ENCODE measurements at regions not wholly inside any gene's neighbourhood (a gene's known extent, or its start where the extent isn't known, plus 50 kb on each side); places are given as distances from the start of the nearest gene placed in this dataset.

DNA sequence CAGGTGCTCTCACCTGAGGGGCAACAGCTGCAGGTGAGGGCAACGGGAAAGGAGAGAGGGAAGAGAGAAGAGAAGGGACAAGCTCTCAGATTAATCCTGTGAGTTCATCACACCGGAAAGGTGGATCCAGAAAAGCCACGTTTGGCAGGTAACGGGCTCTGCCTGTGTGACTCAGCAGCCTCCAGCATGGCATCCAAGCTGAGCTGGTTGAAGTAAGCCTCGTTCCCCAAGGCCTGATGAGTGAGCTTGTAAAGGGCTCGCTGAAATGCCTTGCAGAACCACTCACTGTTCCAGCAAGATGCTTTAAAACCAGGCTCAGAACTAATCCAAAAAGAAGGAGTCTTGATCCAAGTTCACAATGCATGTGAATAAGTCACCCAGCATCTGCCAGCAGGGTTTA lies 206.9 kb upstream of the TMEM45B start:
- intact Hi-C loops (cut with micrococcal nuclease) (no loop called here), in situ Hi-C loops (cut with MboI) (no loop called here)
- no peak for TF ChIP-seq HOXB6 (CRISPR knock-in tag; IDR thresholded peaks at IDR 0.05; ENCODE audit: borderline replicate concordance)
- no peak for TF ChIP-seq SIRT6 (IDR thresholded peaks at IDR 0.05; ENCODE audit: low read depth, low read length)
- TF ChIP-seq ZNF23 (CRISPR knock-in tag; IDR thresholded peaks at IDR 0.05) = no peak
- TF ChIP-seq TRIM24 (IDR thresholded peaks at IDR 0.05) = no peak
- CTCF ChIA-PET (ENCODE audit: low intra/inter-chr PET ratio) = interaction anchor here (0.6 kb wide), 1 partner anchor 244 kb away, joined by 3 read pairs; no protein-coding TSS in a partner anchor
- H3K27me3 ChIP-seq (ENCODE audit: control insufficient read depth in 2 of 2, insufficient read depth in 2 of 2, low read length in 2 of 2) = no peaks in the 10 kb centered on the region
- H2AFZ ChIP-seq (ENCODE audit: low read depth, low read length) = no peak overlapping the region
- no peaks in the 10 kb centered on the region for H4K20me1 ChIP-seq (replicated peaks; ENCODE audit: control insufficient read depth, insufficient read depth, low read length)
- BruUV-seq (replicated peaks) = no TSS peak
- H3K9ac ChIP-seq (ENCODE audit: insufficient read depth in 1 of 2, low read depth in 2 of 2, low read length in 2 of 2) = no peak overlapping the region
- H3K9me3 ChIP-seq (replicated peaks; ENCODE audit: control insufficient read depth, insufficient read depth, low read depth, low read length) = no peaks in the 10 kb centered on the region
- no peak overlapping the region for H3K4me2 ChIP-seq (ENCODE audit: insufficient read depth, low read length)
- no peaks in the 10 kb centered on the region for H3K79me2 ChIP-seq (ENCODE audit: control insufficient read depth, insufficient read depth, low read length)
- no peak for ATAC-seq
- no peak for FAIRE-seq
- POLR2A ChIA-PET = no interaction called here
- no peak for DNase-seq (ENCODE audit: extremely low read depth in 1 of 4, low spot score in 3 of 4)
- H3K9me1 ChIP-seq (ENCODE audit: control insufficient read depth, insufficient read depth, low read length) = no peaks in the 10 kb centered on the region
- H3K4me3 ChIP-seq = no peak overlapping the region
- 4% methylated on average over 6 of the region's 6 CpGs for WGBS (ENCODE audit: insufficient coverage, low coverage, missing lambda C conversion rate)
- no peaks in the 10 kb centered on the region for H3K36me3 ChIP-seq (ENCODE audit: control insufficient read depth, insufficient read depth, low read length)
- H3K4me1 ChIP-seq (replicated peaks in 1 of 2; ENCODE audit: control insufficient read depth in 2 of 2, insufficient read depth in 2 of 2, low read length in 2 of 2) = peaks cover 4 to 12% of the 10 kb centered on the region in 2 experiments; a peak in 3 of 5 replicates
- H3K27ac ChIP-seq (ENCODE audit: extremely low read depth, low read depth, low read length) = no peak overlapping the region

DNA sequence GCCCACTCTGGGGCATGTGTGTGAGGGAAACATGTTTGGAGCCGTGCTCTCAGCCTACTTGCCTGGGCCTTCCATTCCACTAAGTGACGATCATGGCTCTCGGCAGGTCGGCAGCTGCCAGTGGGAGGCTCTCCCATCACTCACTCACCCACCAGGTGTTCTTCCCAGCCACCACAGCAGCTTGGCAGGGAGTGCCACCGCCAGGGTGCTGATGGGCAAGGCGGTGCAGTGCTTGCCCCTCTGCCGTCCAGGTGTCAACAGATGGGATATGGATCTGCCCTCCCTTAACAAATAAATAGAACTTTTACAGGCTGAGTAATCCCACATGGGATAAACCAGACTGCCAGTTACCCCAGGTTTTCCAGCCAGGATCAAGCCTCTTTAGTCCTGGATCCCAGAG lies 205.5 kb upstream of the TMEM45B start:
- Histone ChIP-seq H3K79me2 (ENCODE audit: control insufficient read depth, insufficient read depth, low read length) (no peaks in the 10 kb centered on the region), H2AFZ (ENCODE audit: low read depth, low read length) (no peak overlapping the region), H3K27ac (ENCODE audit: extremely low read depth, low read depth, low read length) (no peak overlapping the region), H3K27me3 (ENCODE audit: control insufficient read depth in 2 of 2, insufficient read depth in 2 of 2, low read length in 2 of 2) (no peaks in the 10 kb centered on the region), H3K4me3 (no peak overlapping the region), H3K9ac (ENCODE audit: insufficient read depth in 1 of 2, low read depth in 2 of 2, low read length in 2 of 2) (no peak overlapping the region), H3K9me3 (replicated peaks; ENCODE audit: control insufficient read depth, insufficient read depth, low read depth, low read length) (no peaks in the 10 kb centered on the region), H3K36me3 (ENCODE audit: control insufficient read depth, insufficient read depth, low read length) (no peaks in the 10 kb centered on the region), H3K4me2 (ENCODE audit: insufficient read depth, low read length) (no peak overlapping the region), H3K4me1 (replicated peaks in 1 of 2; ENCODE audit: control insufficient read depth in 2 of 2, insufficient read depth in 2 of 2, low read length in 2 of 2) (peaks cover 4 to 12% of the 10 kb centered on the region in 2 experiments; a peak in 3 of 5 replicates), H4K20me1 (replicated peaks; ENCODE audit: control insufficient read depth, insufficient read depth, low read length) (no peaks in the 10 kb centered on the region), H3K9me1 (ENCODE audit: control insufficient read depth, insufficient read depth, low read length) (no peaks in the 10 kb centered on the region)
- no TSS peak for BruUV-seq (replicated peaks)
- POLR2A ChIA-PET = interaction anchor here (1.0 kb wide), 1 partner anchor 54 kb away, joined by 3 read pairs; no protein-coding TSS in a partner anchor
- CTCF ChIA-PET (ENCODE audit: low intra/inter-chr PET ratio) = no interaction called here
- WGBS (ENCODE audit: insufficient coverage, low coverage, missing lambda C conversion rate) = 50% methylated on average over 7 of the region's 7 CpGs
- FAIRE-seq (no peak), DNase-seq (ENCODE audit: extremely low read depth in 1 of 4, low spot score in 3 of 4) (no peak), ATAC-seq (no peak)
- intact Hi-C loops (cut with micrococcal nuclease) (no loop called here), in situ Hi-C loops (cut with MboI) (no loop called here)
- TF ChIP-seq, protein P1, sequence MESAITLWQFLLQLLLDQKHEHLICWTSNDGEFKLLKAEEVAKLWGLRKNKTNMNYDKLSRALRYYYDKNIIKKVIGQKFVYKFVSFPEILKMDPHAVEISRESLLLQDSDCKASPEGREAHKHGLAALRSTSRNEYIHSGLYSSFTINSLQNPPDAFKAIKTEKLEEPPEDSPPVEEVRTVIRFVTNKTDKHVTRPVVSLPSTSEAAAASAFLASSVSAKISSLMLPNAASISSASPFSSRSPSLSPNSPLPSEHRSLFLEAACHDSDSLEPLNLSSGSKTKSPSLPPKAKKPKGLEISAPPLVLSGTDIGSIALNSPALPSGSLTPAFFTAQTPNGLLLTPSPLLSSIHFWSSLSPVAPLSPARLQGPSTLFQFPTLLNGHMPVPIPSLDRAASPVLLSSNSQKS (CRISPR knock-in tag; IDR thresholded peaks at IDR 0.05) = no peak
- TF ChIP-seq MAFF (IDR thresholded peaks at IDR 0.05; ENCODE audit: low read length) = no peak
- no peak for TF ChIP-seq ZNF140 (CRISPR knock-in tag; IDR thresholded peaks at IDR 0.05)

Measured in K562 (cell line).